Activated T-helper 2 cell treated with anti-CD3 and anti-CD28 coated beads, Interferon-gamma antibody, Interleukin-2, Interleukin-4, amounts not matched to agents 10 μg/mL and 5 μg/mL and 100 μg/mL, durations not matched to agents 14 hours and 24 hours and 36 hours (primary cell): ENCODE measurements at regions not wholly inside any gene's neighbourhood (a gene's known extent, or its start where the extent isn't known, plus 50 kb on each side); places are given as distances from the start of the nearest gene placed in this dataset.

ENCODE experiments used
- DNase-seq: peaks from one replicate; pipeline ENCODE4 v3.0.0; 2021; ENCODE audit warnings: low spot score
- H3K27ac Mint-ChIP-seq: one replicate; pipeline ENCODE4 v1.8.0; 2021; ENCODE audit warnings: mixed read lengths
- H3K27me3 Mint-ChIP-seq: one replicate; pipeline ENCODE4 v1.8.0; 2021; ENCODE audit warnings: low read depth, mixed read lengths
- H3K36me3 Mint-ChIP-seq: one replicate; pipeline ENCODE4 v1.8.0; 2021; ENCODE audit warnings: low read depth, mixed read lengths
- H3K4me1 Mint-ChIP-seq: one replicate; pipeline ENCODE4 v1.8.0; 2021; ENCODE audit warnings: low read depth, mixed read lengths
- H3K4me3 Mint-ChIP-seq: one replicate; pipeline ENCODE4 v1.8.0; 2021; ENCODE audit warnings: low read depth, mild to moderate bottlenecking, moderate library complexity, mixed read lengths
- H3K9me3 Mint-ChIP-seq: one replicate; pipeline ENCODE4 v1.8.0; 2021; ENCODE audit warnings: mixed read lengths
- intact Hi-C: fragments of 100-400 bp; cut with micrococcal nuclease; formaldehyde crosslinking; loops from one replicate; pipeline ENCODE4 v1.15.1; 2023

DNA sequence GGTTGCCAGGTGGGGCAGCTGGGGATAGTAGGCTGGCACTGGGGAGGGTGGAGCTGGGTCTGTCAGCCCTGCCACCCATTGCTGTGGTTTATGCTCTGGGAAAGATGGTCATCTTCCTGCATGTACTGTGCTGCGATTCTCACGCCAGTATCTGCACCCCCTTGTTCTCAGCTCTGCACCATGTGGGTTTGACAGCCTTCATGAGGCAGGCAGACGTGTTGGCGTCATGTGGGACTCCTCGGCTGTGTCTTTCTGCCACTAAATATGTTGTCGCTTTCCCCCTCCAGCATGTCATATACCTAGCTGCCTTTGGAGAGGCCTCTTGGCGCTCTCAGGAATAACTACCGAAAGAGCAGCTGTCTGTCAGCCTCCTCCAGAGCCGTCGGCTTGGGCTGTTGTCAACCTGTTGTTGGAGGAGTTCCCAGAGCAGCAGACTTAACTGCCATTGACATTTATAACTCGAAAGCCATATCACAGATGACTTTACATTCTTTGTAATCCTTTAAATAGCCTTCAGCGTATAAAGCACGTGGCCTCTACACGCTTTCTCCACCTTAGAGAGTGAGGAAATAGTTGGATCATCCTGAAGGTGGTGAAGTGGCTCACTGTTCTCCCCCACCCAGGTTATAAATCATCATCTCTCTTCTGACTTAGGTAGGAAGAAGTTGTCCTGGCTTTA, 80.4 kb upstream of the MGAT5 start:
- no peak for DNase-seq
- Mint-ChIP-seq H3K9me3 (no peaks in the 10 kb centered on the region), H3K27ac (no peak overlapping the region), H3K36me3 (no peaks in the 10 kb centered on the region), H3K27me3 (peaks cover 3% of the 10 kb centered on the region), H3K4me3 (no peak overlapping the region), H3K4me1 (peaks cover 4% of the 10 kb centered on the region)
- intact Hi-C loops = loop anchor here (5.0 kb wide), 1 partner anchor 56 kb away; no protein-coding TSS in a partner anchor

DNA sequence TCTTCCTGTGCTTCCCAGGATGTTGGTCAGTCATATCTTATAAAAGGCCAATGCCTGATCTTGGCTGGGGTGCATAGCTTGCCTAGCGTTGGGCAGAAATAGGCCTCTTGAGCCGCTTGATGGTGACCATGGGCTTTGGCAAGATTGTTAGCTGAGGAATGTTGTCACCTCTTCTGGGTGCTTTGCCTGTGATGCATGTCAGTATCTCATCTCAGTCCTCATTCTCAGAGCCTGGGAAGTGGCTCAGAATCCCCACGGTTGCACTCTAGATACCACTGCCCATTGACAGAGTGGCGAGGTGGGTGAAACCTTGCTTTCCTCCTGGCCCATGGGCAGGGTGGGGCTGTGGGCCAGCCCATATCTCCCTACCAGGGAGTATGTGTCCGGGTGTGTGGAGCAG, 79.2 kb upstream of the MGAT5 start:
- no peaks in the 10 kb centered on the region for H3K27me3 Mint-ChIP-seq
- H3K4me1 Mint-ChIP-seq = peaks cover under 1% of the 10 kb centered on the region
- intact Hi-C loops = loop anchor here (5.0 kb wide), 1 partner anchor 57 kb away; no protein-coding TSS in a partner anchor
- no peak for DNase-seq
- no peak overlapping the region for H3K4me3 Mint-ChIP-seq
- H3K36me3 Mint-ChIP-seq = no peaks in the 10 kb centered on the region
- H3K27ac Mint-ChIP-seq = no peak overlapping the region
- H3K9me3 Mint-ChIP-seq = no peaks in the 10 kb centered on the region

DNA sequence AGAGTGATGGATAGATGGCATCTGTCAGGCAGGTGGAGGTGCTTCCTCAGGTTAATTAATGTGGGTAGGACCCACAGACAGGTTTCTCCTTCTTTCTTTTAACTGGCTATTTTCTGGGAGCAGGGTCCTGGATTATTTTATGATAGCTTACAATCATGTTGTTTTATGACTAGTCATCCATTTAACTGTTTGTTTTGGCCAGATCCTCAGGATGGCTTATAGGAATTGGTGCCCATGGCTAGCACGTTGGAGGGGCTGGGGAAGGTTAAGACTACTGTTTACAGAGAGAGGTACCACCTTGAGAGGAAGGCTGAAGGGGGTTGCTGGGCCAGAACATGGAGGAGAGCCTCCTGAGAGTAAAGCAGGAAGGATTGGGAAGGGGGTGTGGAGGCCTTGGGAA, 78.0 kb upstream of the MGAT5 start:
- Mint-ChIP-seq H3K4me1 (no peaks in the 10 kb centered on the region), H3K4me3 (no peak overlapping the region), H3K9me3 (no peaks in the 10 kb centered on the region), H3K27me3 (no peaks in the 10 kb centered on the region), H3K27ac (no peak overlapping the region), H3K36me3 (no peaks in the 10 kb centered on the region)
- no peak for DNase-seq
- intact Hi-C loops = no loop called here

DNA sequence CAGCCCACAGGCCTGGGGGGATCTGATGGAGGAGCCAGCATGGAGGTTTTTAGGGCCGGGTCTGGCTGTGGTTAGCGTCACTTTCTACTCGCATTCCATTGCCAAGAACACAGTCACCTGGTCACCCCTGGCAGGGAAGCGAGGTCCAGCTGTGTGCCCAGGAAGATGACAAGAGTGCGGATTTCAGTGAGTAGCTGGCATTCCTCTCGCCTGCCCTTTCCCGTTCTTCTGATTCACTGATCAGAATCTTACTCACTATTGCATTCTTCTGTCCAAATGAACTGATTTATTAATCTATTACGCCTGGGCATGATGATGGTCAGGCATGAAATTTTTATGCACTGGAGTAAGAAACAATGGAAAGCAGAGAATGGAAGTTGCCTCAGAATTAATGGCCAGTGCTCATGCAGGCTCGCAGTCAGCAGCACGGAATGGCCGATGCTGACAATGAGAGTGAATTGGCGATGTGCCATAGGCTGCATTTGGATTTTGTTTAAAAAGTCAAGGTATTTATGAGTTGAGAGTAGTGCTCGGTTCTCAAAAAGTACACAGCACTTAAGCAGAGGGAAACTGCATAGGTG, 76.4 kb upstream of the MGAT5 start:
- no peak overlapping the region for H3K27ac Mint-ChIP-seq
- intact Hi-C loops = no loop called here
- no peaks in the 10 kb centered on the region for H3K9me3 Mint-ChIP-seq

DNA sequence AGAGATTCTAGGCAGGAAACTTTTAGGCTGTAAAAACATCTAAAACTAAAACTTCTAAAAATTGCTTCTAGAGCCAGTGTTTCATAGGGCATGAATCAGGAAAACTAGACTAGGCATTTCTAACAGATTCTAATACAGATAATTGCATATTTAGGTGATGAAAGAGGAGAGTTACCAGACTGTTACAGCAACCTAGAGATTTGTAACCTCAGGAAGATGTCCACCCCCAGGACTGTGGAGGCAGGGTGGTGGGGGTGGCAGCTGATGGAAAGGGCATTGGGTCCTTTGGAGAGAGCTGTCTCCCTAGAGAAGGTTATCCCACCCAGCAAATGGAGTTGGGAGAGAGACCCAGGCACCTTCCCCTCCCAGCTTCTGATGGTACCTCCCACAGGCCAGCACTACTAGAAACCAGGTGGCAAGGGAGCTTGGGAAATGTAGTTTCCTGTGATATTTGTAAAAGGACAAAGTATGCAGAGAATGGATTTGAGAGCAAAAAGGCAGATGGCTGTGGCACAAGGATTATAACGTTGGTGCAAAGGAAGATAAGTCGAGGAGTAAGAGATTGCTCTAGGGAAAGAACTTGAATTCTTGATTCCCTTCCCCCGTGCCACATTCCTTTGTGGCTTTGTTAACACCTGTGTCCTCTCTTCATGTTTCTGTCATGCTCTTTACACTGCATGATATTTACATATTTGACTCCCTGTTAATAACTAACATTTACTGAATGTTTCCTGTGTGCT, 75.6 kb upstream of the MGAT5 start:
- Mint-ChIP-seq H3K4me1 (peaks cover 10% of the 10 kb centered on the region), H3K27ac (no peak overlapping the region), H3K36me3 (no peaks in the 10 kb centered on the region), H3K4me3 (no peak overlapping the region), H3K27me3 (no peaks in the 10 kb centered on the region), H3K9me3 (no peaks in the 10 kb centered on the region)
- DNase-seq = no peak
- intact Hi-C loops = no loop called here

More for the DNA sequence above, 76.4 kb upstream of the MGAT5 start:
- no peak overlapping the region for H3K4me3 Mint-ChIP-seq
- H3K36me3 Mint-ChIP-seq = no peaks in the 10 kb centered on the region
- H3K27me3 Mint-ChIP-seq = no peaks in the 10 kb centered on the region
- DNase-seq = no peak
- peaks cover 10% of the 10 kb centered on the region for H3K4me1 Mint-ChIP-seq

DNA sequence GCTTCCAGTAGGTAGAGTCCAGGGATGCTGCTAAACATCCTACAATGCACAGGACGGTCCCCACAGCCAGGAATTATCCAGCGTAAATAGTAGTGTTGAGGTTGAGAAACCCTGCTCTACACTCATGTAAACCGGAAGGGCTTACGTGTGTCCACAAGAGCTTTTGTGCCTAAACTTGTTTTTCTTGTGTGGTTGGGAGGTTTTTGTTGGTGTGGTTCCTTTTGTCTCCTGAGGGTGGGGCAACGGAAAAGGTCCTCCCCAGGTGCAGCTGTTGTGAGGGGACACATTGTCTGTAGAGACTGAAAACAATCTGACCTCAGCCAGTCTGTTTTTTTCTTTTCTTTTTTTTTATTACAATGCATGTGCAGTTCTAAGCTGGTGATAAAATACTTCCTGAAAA, 72.7 kb upstream of the MGAT5 start:
- intact Hi-C loops = no loop called here
- no peak overlapping the region for H3K27ac Mint-ChIP-seq
- no peaks in the 10 kb centered on the region for H3K27me3 Mint-ChIP-seq
- no peaks in the 10 kb centered on the region for H3K9me3 Mint-ChIP-seq
- no peak overlapping the region for H3K4me3 Mint-ChIP-seq
- H3K36me3 Mint-ChIP-seq = no peaks in the 10 kb centered on the region
- peak; percentile 9 for DNase-seq
- H3K4me1 Mint-ChIP-seq = peaks cover 10% of the 10 kb centered on the region

DNA sequence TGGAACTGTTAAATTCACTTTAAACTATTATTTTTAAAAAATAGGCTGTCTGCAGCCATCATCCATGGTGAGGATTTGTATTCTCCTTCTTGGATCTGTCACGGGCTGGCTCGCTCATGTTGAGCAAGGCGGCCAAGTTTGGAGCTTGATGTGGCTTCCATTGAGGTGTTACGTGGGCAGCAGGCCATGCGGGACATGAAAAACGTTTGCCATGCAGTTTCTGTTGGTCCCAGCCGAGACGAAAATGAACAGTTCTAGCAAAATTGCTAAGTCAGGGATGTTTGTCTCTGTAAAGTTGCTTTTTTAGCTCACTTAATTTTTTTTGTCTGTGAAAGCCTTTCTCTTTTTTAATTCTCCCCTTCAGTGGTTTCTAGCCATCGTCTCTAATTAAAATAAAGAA, 70.2 kb upstream of the MGAT5 start:
- no peaks in the 10 kb centered on the region for H3K27me3 Mint-ChIP-seq
- H3K36me3 Mint-ChIP-seq = no peaks in the 10 kb centered on the region
- no peak for DNase-seq
- intact Hi-C loops = no loop called here
- no peak overlapping the region for H3K27ac Mint-ChIP-seq
- no peak overlapping the region for H3K4me3 Mint-ChIP-seq
- H3K9me3 Mint-ChIP-seq = no peaks in the 10 kb centered on the region
- peaks cover 10% of the 10 kb centered on the region for H3K4me1 Mint-ChIP-seq

DNA sequence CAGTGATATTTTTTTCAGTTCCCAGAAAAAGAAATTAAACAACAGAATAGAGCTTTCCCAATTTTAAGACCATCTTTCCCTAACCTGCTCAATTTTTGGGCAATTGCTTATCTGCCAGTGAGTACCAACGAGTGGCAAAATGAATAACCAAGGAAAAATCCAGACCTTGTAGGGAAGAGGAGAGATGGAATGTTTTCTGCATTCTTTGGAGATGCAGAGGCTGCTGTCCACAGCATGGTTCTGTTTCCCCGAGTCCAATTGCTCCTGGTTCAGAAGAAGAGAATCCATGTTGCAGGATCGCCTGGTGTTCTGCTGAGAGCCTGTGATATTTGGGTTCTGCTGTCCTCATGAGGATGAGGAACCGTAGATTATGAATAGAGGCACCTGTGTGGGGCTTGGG, 68.2 kb upstream of the MGAT5 start:
- Mint-ChIP-seq H3K27me3 (no peaks in the 10 kb centered on the region), H3K27ac (no peak overlapping the region), H3K36me3 (no peaks in the 10 kb centered on the region), H3K9me3 (no peaks in the 10 kb centered on the region), H3K4me3 (no peak overlapping the region), H3K4me1 (peaks cover 10% of the 10 kb centered on the region)
- no peak for DNase-seq
- intact Hi-C loops = no loop called here

DNA sequence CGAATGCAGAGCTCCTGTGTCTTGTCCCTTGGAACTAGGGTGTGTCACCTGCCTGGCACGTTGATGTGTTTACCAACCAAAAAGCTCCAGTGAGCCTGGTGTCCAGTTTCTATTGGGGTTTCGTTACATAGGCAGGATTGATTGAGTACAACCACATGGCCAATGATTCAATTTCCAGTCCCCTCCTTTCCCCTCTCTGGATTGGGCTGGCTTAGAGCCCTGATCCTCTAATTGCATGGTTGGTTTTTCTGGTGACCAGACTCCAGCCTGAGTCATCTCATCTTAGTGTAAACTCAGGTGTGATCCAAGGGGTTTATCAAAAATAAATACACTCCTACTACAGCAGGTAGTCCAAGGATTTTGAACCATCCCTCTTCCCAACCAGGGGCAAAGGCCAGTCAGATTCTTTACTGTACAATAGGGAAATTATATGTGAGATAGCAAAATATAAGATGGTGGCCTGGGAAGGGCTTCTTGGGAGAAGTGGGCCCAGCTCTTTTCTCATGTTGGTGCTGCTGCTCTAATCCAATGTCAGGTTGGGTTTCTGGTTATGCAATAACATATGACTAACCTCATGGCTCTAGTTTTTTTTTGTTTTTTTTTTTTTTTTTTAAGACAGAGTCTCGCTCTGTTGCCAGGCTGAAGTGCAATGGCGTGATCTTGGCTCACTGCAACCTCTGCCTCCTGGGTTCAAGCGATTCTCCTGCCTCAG, 64.7 kb upstream of the MGAT5 start:
- Mint-ChIP-seq H3K36me3 (no peaks in the 10 kb centered on the region), H3K27ac (no peak overlapping the region), H3K4me3 (no peak overlapping the region), H3K27me3 (no peaks in the 10 kb centered on the region), H3K4me1 (no peaks in the 10 kb centered on the region), H3K9me3 (peaks cover 3% of the 10 kb centered on the region)
- intact Hi-C loops = no loop called here
- no peak for DNase-seq

DNA sequence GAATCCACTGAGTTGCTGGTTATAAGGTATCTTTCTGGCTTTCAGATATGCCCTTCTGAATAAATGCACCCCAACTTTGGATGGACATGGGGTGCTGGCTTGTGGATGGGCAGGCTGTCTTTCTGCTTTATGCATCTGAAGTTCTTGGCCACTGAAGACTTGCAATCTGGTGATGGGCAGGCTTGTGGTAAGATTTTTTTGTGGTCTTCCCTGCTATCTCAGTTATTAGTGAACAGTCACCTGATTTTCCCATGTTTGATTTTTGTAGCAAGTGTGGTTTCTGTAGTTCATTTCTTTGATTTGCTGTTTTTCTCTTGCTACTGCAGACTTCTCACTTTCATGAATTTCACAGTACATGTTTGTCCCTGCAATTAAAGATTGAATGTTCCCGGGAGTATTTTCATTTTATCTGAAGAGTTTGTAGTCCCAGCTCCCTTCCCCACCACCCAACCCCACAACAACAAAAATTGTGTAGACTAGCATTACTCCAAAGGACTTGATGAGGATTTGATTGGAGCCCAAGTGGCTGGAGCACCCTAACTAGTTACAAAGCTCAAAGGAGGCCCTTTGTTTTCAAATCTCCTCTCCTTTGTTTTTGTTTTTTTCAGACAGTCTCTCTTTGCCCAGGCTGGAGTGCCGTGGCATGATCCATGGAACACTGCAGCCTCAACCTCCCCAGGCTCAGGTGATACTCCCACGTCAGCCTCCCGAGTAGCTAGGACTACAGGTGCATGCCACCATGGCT, 63.6 kb upstream of the MGAT5 start:
- DNase-seq = no peak
- no peak overlapping the region for H3K4me3 Mint-ChIP-seq
- no peaks in the 10 kb centered on the region for H3K27me3 Mint-ChIP-seq
- H3K27ac Mint-ChIP-seq = no peak overlapping the region
- intact Hi-C loops = no loop called here
- H3K4me1 Mint-ChIP-seq = no peaks in the 10 kb centered on the region
- no peaks in the 10 kb centered on the region for H3K36me3 Mint-ChIP-seq
- H3K9me3 Mint-ChIP-seq = peaks cover 3% of the 10 kb centered on the region

DNA sequence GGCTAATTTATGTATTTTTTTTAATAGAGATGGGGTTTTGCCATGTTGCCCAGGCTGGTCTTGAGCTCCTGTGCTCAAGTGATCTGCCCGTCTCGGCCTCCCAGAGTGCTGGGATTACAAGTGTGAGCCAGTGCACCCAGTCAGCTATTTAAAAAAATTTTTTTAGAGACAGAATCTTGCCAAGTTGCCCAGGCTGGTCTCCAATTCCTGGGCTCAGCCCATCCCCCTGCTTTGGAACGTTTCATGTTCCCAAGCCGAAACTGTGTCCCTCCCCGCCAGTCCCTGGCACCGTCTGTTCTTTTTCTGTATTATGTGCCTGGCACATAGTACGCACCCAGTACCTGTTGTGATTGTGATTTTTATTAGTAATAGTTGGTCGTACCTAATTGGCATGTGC, 63.1 kb upstream of the MGAT5 start:
- Mint-ChIP-seq H3K4me3 (no peak overlapping the region), H3K27ac (no peak overlapping the region), H3K9me3 (peaks cover 3% of the 10 kb centered on the region), H3K27me3 (no peaks in the 10 kb centered on the region), H3K36me3 (no peaks in the 10 kb centered on the region), H3K4me1 (peaks cover 4% of the 10 kb centered on the region)
- intact Hi-C loops = no loop called here
- DNase-seq = no peak

DNA sequence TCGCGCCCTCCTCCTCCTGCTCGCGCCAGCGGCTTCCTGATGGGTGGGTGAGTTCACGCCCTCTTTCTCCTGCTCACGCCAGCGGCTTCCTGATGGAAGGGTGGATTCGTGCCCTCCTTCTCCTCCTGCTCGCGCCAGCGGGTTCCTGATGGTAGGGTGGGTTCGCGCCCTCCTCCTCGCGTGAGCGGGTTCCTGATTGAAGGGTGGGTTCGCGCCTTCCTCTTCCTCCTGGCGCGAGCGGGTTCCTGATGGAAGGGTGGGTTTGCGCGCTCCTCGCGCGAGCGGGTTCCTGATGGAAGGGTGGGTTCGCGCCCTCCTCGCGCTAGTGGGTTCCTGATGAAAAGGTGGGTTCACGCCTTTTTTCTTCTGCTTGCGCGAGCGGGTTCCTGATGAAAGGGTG, 62.0 kb upstream of the MGAT5 start:
- Mint-ChIP-seq H3K27me3 (no peaks in the 10 kb centered on the region), H3K27ac (no peak overlapping the region), H3K9me3 (peaks cover 3% of the 10 kb centered on the region), H3K4me1 (peaks cover 4% of the 10 kb centered on the region), H3K4me3 (no peak overlapping the region), H3K36me3 (no peaks in the 10 kb centered on the region)
- intact Hi-C loops = no loop called here
- DNase-seq = no peak
